SK-N-SH (cell line): ENCODE measurements at regions not wholly inside any gene's neighbourhood (a gene's known extent, or its start where the extent isn't known, plus 50 kb on each side); places are given as distances from the start of the nearest gene placed in this dataset.
A peak's percentile ranks its signal among the peaks of the same experiment; 100 is the strongest.

Experiments
- CHD2 ChIP-seq: fragments of 150-350 bp; IDR thresholded peaks from 2 replicates; pipeline ENCODE4 v1.6.1; 2018; ENCODE audit warnings: low read length; ENCODE audit not compliant: partially characterized antibody
- CTCF ChIP-seq: fragments of 200-600 bp; sonication (generic); IDR thresholded peaks from 2 replicates; pipeline ENCODE4 v1.6.1; 2017; ENCODE audit warnings: antibody characterized with exemption, mild to moderate bottlenecking, moderate library complexity
- EP300 ChIP-seq, 2 experiments: IDR thresholded peaks; 2 replicates each; pipeline versions ENCODE4 v1.4.0 to v1.6.1; 2012; ENCODE audit warnings: borderline replicate concordance in 1 of 2, low read depth in 1 of 2, low read length in 1 of 2
- GABPA ChIP-seq: IDR thresholded peaks from 2 replicates; pipeline ENCODE4 v1.4.0; 2012; ENCODE audit warnings: low read depth, mild to moderate bottlenecking
- MXI1 ChIP-seq: IDR thresholded peaks from 2 replicates; pipeline ENCODE4 v1.6.1; 2012; ENCODE audit warnings: mild to moderate bottlenecking, low read depth, low read length, improper control_type of control experiment
- PBX3 ChIP-seq: IDR thresholded peaks from 2 replicates; pipeline ENCODE4; 2012
- RAD21 ChIP-seq: IDR thresholded peaks from 2 replicates; pipeline ENCODE4 v1.6.1; 2012; ENCODE audit warnings: mild to moderate bottlenecking, low read length
- REST ChIP-seq: IDR thresholded peaks from 2 replicates; pipeline ENCODE4 v1.6.1; 2012; ENCODE audit warnings: mild to moderate bottlenecking, low read depth, low read length, moderate library complexity
- RFX5 ChIP-seq: IDR thresholded peaks from 2 replicates; pipeline ENCODE4 v1.6.1; 2012; ENCODE audit warnings: mild to moderate bottlenecking, improper control_type of control experiment, low read length
- SMC3 ChIP-seq: IDR thresholded peaks from 2 replicates; pipeline ENCODE4 v1.6.1; 2012; ENCODE audit warnings: low read depth, low read length, improper control_type of control experiment
- TAF1 ChIP-seq: IDR thresholded peaks from 2 replicates; pipeline ENCODE4 v1.6.1; 2012; ENCODE audit warnings: low read depth, mild to moderate bottlenecking, low read length, moderate library complexity, borderline replicate concordance
- YY1 ChIP-seq: IDR thresholded peaks from 2 replicates; pipeline ENCODE4 v1.4.0; 2012; ENCODE audit warnings: low read depth, mild to moderate bottlenecking
- ZBTB33 ChIP-seq: IDR thresholded peaks from 2 replicates; pipeline ENCODE4 v1.4.0; 2012; ENCODE audit warnings: low read depth, borderline replicate concordance

GRCh38 chr2:22626621-22627020, 758.4 kb upstream of the KLHL29 start:
- TF ChIP-seq CTCF (no peak), ZBTB33 (no peak), TAF1 (no peak), YY1 (no peak), SMC3 (no peak), CHD2 (no peak), REST (no peak), PBX3 (no peak), GABPA (no peak), RFX5 (no peak), EP300 (IDR thresholded peaks at IDR 0.05; ENCODE audit: borderline replicate concordance in 1 of 2, low read depth in 1 of 2, low read length in 1 of 2) (no peak), RAD21 (peak; percentile 22; the same call in 1 of the 2 replicates), MXI1 (no peak)
